IPS DF 19.7 (cell line): ENCODE measurements at regions not wholly inside any gene's neighbourhood (a gene's known extent, or its start where the extent isn't known, plus 50 kb on each side); places are given as distances from the start of the nearest gene placed in this dataset.

ENCODE experiments used
- DNase-seq: peaks from one replicate; pipeline ENCODE4 v3.0.0-alpha.2; 2013; ENCODE audit warnings: low read depth, low spot score

DNA sequence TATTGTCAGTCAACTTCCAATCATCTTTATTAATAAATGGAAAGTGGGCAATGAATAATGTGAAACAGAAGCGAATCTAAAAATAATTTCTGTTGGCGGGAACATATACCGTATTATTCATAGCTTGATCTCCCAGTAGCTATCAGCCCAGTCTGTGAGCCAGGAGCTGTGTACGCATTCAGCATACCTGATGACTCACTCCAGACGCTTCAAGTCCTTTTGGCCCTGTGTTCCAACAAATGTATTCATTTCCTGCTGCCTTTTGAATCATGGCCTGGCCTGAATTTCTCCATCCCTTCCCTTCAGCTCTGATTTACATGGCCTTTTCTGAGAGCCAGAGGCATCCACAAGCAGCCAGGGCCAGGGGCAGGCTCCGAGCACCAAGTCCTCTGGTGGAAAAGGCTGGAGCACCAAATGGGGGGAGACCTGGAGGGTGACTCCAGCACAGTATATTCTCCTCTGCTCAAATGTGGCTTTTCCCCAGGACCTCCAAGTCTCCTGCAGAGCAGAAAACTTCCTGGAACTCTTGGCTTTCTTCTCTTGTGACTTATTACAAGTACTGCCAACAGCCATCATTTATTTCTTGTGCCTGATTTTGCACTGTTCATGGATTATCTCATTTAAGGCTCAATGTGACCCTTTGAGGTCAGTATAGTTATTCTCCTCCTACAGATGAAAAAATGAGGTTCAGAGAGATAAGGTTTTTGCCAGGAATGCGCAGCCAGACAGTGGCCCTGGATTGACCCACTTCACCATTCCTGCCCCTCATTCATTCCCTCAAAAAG lies 108.7 kb downstream of the EN1 start:
- DNase-seq: peak; percentile 25

DNA sequence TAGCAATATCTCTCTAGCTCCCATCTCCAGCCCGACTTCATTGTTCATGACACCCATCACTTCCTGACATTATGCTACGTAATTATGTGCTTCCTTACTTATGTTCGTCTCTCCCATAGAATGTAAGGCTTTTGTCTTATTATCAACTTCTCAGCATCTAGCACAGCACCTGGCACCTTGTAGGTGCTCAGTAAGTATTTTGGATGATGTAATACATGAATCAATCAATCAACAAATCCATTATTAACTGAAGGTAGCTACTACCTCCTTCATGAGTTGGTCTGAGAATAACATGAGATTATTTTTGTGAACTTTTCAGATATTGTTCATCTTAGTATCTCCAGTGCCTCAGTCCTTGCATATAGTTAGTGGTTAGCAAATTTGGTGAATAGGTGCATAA lies 109.3 kb downstream of the EN1 start:
- DNase-seq: no peak

DNA sequence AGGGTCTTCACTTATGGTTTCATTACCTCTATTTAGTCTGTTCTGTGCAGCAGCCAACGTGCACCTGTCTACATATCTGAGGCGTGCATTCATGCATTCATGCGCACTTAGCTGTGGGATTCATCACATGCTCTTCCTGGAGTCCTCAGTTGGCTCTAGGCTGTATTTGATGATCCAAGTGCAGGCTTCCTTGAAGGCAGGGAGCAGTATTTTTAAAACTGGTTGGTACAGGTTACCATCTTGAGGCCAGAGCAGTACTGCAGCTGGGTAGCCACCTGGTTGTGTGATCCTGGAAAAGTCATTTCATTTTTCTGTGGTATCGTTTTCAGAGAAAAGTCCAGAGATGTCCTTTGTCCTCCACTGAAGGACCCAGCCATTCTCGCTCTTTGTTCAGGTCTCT lies 109.8 kb downstream of the EN1 start:
- DNase-seq: no peak

DNA sequence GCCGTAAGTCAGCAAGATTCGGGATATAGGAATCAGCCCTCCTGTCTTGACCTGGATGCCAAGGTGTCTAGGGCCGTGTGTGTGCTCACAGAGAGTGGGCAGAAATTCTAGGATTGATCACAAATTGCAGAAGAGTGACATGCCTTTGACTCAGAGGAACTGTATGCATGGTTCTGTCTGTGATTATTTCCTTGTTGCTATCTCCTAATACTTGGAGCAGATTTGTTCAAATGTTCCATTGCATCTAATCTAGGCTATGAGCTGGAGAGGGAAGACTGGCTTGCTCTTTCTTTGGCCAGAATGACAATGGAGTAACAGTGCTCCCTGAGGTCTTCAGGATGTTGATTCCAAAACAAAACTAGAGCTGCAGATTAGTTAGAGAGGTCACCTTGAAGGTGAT lies 115.0 kb downstream of the EN1 start:
- DNase-seq: no peak

DNA sequence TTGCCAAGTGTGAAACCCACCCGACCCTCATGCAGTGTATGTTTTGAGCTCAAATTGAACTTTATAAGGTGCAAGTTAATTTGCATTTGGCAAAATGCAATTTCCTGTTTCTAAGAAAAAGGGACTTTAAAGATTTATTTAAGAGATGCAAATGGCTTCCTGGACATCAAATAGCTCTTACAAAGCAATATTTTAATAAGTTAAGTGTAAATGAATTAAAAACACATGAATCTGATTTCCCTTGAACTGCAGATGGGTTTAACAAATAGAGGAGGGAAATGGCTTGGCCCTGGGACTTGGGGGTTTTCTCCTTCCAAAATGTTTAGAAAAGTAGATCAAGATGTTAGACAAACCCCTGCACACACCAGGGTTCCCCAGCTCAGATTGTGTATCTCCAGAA lies 116.0 kb downstream of the EN1 start:
- no peak for DNase-seq

DNA sequence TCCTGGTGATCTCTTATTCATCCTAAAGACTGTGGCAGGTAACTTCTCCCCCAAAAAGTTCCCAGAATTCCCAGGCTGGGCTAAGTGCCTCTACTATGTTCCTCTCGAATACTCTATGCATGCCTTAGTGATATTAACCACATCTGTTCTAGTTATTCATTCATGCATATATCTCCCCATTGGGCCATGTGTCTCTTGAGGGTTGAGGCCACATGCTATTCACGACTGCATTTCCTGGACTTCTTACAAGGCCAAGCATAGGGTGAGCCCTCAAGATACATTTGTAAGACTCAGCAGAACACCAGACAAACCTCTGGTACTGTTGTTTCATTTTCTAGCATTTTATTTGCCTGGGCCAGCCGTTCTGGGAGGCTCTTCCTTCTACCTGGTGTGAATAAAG lies 117.0 kb downstream of the EN1 start:
- DNase-seq: no peak

DNA sequence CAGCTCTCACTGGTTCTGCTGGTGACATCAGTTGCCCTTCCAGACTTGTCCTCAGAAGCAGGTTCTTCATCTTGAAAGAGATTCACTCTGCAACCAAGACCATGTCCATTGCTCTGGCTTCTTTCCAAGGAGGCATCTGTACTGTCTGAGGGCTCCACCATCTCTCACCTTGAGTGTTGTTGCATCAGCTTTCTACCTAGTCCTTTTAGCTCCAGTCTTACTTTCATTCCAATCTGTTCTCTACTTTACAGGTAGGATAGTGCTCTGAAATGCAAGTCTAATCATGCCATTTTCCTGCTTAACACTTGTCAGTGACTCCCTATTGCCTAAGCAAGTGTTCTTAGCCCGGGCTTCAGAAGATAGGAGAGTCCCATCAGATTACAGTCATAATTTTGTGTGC lies 117.7 kb downstream of the EN1 start:
- no peak for DNase-seq

DNA sequence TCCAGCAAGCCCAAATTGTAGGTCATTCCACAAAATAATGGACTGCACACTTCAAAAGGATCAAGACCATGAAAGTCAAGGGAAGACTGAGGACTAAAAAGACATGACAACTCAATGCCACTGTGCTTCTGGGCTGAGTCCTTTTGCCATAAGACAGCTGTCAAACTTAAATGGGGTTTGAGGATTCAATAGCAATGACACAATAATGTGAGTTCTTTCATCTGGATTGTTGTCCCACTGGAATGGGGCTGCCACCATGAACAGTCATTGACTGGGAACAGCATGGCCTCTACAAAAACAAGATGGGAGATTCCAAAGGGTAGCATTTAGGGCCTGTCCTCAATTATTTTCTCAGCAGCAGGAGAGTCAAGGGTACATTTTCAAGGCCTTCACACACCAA lies 118.5 kb downstream of the EN1 start:
- no peak for DNase-seq

DNA sequence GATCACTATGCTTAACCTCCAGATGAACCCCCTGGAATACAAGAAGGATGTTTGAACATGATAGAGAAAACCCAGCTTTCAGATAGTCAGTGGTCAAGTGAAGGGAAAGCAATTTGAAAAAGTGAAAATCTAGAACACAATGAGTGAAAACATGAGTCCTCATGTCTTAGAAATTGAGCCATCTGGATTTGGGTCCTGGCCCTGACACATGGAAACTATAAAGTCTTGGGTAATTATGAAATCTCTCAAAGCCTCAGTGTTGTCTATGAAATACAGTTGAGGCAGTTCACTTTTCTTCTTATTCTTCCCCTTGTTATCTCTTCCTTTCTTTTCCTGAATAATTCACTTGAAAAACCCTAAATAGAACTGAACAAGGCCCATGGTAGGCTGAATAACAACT lies 120.6 kb downstream of the EN1 start:
- DNase-seq: no peak

DNA sequence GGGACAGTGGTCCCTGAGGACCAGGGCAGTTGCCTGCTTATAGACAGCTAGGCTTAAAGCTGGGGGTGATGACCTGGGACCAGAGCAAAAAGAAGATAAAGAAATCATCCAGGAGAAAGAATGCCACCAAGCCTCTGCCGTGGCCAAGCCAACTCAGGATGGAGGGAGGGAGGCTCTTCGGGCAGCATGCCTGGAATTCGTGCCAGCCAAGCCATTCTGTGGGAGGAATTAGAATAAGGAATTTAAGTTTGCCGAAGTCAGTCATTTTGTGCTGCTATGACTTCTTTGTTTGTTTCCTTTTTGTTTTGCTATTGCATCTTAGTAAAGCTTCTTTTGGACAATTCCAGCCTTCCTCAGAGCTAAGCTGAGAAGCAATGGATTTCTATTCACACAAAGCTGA lies 124.1 kb downstream of the EN1 start:
- no peak for DNase-seq

DNA sequence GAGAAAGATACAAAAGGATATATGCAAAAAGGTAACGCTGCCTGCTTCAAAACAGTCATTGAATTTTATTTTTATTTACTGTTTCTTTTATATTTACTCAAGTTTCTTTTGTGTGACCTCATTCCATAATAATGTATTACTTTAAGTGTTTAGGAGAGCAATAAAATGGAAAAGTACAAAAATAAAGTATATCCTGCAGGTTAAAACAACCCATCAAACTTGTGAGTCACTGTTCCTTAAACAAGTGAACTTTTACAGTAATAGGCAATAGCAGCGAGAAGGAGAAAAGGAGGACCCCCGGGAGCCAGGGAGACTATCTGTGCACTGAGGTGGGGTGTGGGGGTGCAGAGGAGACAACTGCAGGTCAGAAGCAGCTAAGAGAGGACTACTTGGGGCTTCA lies 124.5 kb downstream of the EN1 start:
- no peak for DNase-seq

DNA sequence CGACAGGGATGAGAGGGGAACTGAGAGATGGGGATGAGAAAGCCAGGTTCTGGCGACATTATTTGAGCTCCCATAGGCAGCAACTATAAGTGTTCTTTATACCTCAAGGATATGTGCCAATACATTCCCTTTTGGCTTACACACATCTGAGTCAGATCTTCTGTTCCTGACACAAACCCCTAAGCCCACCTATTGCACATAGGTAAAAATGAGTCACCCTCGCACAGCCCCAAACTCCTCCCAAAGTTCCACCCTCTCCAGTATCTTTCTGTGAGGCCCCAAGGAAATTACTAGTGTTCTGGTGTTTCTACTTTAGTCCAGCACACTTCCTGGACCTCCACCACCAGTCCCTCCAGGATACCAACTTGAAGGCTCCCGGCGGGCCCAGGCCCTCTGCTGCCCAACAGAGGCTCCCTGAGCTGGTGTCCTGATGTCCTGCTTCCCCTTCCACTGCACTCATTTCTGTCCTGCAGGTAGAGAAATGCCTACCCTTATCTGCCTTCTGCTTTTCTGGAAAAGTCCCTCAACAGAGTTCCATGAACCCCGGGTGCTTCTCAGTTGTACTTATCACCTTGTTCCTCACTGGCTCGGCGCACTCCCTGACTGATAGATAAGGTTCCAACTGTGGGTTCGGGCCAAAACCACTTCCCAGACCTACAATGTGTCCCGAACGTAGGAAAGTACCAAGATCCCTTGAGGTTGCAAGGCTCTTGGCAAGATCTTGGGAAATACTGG lies 125.5 kb downstream of the EN1 start:
- no peak for DNase-seq

DNA sequence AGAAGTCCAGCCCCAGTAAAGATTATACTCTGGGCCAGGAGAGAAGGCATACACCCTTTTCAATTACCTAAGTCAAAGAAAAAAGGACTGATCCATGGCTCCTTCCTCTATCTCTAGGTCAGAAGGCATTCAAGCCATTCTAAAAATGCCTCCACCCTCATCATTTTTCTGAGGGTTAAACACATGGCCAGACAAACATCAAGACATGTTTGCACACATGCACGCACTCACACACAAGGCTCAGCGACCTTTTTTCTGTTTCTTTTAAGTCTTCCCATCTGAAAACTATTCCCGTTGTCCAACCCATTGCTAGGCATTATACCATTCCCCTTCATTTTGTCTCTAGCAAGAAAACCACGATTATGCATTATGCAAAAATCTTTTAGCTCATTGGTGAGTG lies 126.6 kb downstream of the EN1 start:
- DNase-seq: no peak

DNA sequence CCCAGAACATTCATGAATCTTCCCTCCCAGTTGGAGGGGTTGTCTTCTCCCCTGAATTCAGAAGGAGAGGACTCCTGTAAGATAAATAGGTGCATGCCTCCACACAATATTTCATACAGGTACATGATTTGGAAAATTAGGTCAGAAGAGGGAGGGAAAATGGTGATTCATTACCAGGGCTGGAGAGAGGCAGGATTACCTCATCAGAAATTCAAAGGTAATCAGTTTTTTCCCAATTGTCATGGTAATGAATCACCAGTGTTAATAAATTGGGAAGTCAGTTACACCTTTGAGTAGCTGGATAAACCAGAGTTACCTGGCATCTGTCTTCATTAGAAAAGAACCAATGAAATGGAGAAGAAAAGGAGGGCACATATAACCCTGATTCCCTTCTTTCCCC lies 128.5 kb downstream of the EN1 start:
- no peak for DNase-seq

DNA sequence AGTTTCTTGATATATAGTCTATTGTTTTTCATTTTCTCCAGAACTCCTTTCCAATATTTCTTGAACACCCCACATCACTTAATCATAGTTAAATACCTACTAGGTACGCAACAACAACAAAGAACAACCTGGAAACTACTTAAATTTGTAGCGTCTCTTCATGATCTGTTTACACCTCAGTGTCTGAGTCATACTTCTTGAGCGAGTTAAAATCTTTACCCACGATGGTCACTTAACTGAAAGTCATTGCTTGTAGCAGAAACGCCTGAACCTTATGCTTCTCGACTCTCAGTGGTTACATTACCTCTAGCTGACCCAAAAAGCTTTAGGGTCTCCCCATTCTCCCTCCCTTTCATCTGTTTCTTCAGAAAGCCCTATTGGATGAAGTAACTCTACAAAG lies 131.3 kb downstream of the EN1 start:
- no peak for DNase-seq

DNA sequence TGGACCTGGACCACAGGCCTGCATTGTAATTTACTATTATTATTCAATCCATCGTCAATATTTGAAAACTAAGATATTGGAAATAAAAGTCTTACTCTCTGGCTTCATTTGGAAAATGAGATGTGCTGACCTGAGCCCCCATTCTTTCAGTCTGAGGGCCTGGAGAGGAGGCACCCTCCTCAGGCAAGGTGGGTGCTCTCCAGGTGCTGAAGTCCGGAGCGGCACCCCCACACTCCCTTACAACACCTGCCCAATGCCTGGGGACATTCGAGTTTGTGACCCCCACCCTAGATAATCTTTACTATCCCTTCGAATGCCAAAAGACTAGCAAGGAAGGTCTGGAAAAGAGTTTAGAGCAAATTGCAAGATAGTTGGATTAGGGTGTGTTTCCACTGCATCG lies 133.3 kb downstream of the EN1 start:
- no peak for DNase-seq

DNA sequence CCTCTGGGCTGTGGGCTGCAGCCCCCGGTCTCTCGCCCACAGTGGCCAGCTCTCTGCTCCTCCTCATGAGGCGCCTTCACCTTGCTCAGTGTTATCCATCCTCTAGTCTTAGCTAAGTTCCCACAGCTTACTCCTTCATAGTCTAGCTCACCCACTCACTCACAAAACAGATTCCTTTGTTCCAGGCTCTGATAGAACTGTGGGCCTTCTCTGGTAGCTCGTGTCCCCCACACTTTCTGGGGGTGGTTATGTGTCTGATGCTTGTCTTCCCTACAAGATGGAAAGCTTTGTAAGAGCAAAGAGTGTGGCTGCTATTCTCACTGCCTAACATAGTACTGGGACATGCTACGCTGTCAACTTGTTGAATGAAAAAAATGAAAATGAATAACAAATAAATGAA lies 135.8 kb downstream of the EN1 start:
- no peak for DNase-seq

DNA sequence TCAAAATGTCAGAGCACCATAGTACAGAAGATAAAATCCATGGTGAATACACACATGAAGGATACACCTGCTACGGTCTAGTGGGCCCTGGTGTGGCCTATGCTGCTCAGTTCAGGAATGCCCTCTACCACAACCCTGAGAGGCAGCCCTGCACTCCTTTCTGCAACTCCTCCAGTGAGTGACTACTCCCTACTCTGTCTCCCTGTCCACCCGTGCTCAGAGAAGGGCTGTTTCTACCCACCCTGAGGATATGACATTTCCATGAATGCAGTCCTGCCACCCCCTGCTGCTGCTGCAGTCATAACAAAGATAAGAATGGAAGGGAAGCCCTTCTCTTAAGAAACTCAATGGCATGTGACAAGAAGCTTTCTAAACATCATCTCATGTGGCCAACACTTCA lies 137.0 kb downstream of the EN1 start:
- no peak for DNase-seq

DNA sequence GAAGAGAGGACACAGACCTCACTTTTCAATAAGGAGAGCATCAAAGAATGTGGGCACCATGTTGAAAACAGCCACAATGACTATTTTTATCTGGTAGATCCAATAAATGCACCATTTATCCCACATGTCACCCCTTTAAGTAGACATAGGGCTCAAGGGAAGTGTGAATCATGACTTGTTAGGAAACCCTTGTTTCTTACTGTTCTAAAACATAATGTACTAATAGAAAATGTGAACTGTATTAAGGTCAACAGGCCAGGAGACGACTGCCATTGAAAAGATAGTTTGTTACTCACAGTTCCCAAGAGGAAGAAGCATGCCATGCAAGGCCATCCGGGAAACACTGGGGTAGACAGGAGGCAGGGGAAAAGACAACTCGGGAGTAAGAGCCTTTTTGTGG lies 137.7 kb downstream of the EN1 start:
- no peak for DNase-seq

DNA sequence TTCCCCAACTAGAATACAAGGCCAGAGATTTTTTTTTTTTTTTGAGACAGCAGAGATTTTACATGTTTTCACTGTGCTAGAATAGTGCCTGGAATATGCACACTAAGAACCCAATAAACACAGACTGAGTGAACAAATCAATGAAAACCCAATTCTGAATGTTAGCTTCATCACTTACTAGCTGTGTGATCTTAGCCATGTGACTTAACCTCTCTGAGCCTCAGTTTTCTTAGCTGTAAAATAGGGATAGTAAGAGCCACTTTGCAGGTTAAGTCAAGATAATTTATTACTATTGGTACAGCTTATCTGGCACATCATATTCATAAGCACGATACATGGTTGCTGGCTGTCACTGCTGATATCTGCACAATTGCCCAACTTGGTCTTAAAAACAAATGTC lies 140.6 kb downstream of the EN1 start:
- no peak for DNase-seq

DNA sequence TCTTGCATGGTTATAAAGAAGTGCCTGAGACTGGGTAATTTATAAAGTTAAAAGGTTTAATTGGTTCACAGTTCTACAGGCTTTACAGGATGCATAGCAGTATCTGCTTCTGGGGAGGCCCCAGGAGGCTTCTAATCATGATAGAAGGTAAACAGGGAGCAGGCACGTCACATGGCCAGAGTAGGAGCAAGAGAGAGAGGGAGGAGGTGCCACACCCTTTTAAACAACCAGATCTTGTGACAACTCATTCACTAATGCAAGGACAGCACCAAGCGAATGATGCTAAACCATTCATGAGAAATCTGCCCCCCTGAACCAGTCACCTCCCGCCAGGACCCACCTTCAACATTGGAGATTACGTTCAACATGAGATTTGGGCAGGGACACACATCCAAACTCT lies 141.1 kb downstream of the EN1 start:
- DNase-seq: no peak

DNA sequence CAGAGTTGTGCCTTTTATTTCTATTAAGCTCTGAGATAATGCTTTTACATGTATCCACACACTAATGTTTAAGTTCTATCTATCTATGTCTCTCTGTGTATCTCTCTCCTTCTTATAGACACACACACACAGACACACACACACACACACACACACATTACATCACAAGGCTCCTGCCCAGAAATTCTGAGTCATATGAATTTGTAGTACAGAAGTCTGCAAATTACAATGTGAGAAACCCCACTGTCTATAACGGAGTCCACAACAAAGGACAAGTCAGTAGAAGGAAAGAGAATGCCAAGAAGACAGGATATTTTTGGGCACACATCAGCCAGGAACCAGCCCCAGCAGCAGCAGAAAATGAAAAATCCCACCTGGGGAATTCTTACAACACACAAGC lies 142.4 kb downstream of the EN1 start:
- no peak for DNase-seq

DNA sequence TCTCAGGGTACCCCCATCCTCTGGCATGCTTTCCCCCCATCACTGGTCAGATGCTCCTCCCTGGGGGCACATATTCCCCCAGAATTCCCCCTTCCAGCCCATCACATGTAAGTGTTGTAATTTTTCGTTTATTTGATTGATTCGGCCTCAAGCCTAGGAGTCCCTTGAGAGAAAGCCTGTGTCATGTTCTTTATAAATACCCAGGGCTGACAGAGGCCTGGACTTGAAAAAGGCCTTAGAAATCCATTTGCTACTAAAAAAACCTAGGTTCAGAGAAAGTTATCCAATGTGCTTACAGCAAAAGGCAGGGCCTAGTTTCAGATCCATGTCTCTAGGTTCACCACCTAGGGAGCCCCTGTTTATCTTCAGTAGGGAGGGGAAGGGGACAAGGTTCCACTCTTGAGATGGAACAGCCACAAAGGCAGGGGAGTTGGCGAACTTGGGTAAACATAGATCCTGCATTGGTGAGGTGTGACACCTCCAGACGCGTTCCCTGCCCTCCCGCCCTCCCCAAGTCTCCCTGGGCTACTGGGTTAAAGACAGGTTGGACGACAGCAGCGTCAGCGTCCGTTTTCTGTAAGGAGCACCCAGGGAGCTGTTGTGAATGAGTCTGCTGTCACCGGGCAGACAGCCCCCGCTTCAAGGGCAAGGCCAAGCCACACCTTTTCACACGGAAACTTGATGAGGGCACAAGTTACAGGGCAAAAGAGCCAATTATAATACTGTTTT lies 147.8 kb downstream of the EN1 start:
- DNase-seq: no peak
